Endothelial cell of hepatic sinusoid (primary cell): ENCODE measurements at regions not wholly inside any gene's neighbourhood (a gene's known extent, or its start where the extent isn't known, plus 50 kb on each side); places are given as distances from the start of the nearest gene placed in this dataset.

Source experiments
- in situ Hi-C: cut with HindIII; loops from 2 replicates; pipeline ENCODE4 v1.10.0; 2017; ENCODE audit warnings: low sequenced_read_pairs

- in situ Hi-C loops = no loop called here
Observed at GRCh38 chr18:56545464-56545863, 92.9 kb downstream of the TXNL1 start.

- in situ Hi-C loops = no loop called here
Observed at GRCh38 chr18:56542476-56542875, 95.9 kb downstream of the TXNL1 start.

- in situ Hi-C loops = no loop called here
Observed at GRCh38 chr18:56541793-56542192, 96.6 kb downstream of the TXNL1 start.

GRCh38 chr18:56541340-56541739 lies 97.1 kb downstream of the TXNL1 start:
- in situ Hi-C loops = no loop called here

- in situ Hi-C loops = no loop called here
Observed at GRCh38 chr18:56538746-56539145, 99.6 kb downstream of the TXNL1 start.

GRCh38 chr18:56532176-56532840 lies 106.1 kb downstream of the TXNL1 start:
- in situ Hi-C loops = no loop called here

- in situ Hi-C loops = no loop called here
Observed at GRCh38 chr18:56522816-56523215, 115.6 kb downstream of the TXNL1 start.

- in situ Hi-C loops = no loop called here
Observed at GRCh38 chr18:56521263-56521662, 117.1 kb downstream of the TXNL1 start.

GRCh38 chr18:56517761-56518160 lies 120.6 kb downstream of the TXNL1 start:
- in situ Hi-C loops = no loop called here

- in situ Hi-C loops = no loop called here
Observed at GRCh38 chr18:56517196-56517595, 121.2 kb downstream of the TXNL1 start.

- in situ Hi-C loops = no loop called here
Observed at GRCh38 chr18:56516789-56517188, 121.6 kb downstream of the TXNL1 start.

GRCh38 chr18:56515522-56515921 lies 122.9 kb downstream of the TXNL1 start:
- in situ Hi-C loops = no loop called here

GRCh38 chr18:56511996-56512395 lies 126.4 kb downstream of the TXNL1 start:
- in situ Hi-C loops = loop anchor here (5.0 kb wide), 1 partner anchor 55 kb away; no protein-coding TSS in a partner anchor

- in situ Hi-C loops = loop anchor here (5.0 kb wide), 1 partner anchor 57 kb away; no protein-coding TSS in a partner anchor
Observed at GRCh38 chr18:56510108-56510507, 128.3 kb downstream of the TXNL1 start.

- in situ Hi-C loops = loop anchor here (5.0 kb wide), 1 partner anchor 58 kb away; no protein-coding TSS in a partner anchor
Observed at GRCh38 chr18:56509656-56510055, 128.7 kb downstream of the TXNL1 start.

GRCh38 chr18:56508370-56509036 lies 129.9 kb downstream of the TXNL1 start:
- in situ Hi-C loops = no loop called here

GRCh38 chr18:56505971-56506370 lies 132.4 kb downstream of the TXNL1 start:
- in situ Hi-C loops = no loop called here

GRCh38 chr18:56505293-56505692 lies 133.1 kb downstream of the TXNL1 start:
- in situ Hi-C loops = no loop called here

GRCh38 chr18:56501896-56502295 lies 136.5 kb downstream of the TXNL1 start:
- in situ Hi-C loops = no loop called here

- in situ Hi-C loops = no loop called here
Observed at GRCh38 chr18:56495884-56496283, 142.5 kb downstream of the TXNL1 start.

- in situ Hi-C loops = no loop called here
Observed at GRCh38 chr18:56493531-56493930, 144.9 kb downstream of the TXNL1 start.

- in situ Hi-C loops = no loop called here
Observed at GRCh38 chr18:56492136-56492535, 146.3 kb downstream of the TXNL1 start.
